ENCODE measurements at regions not wholly inside any gene's neighbourhood (a gene's known extent, or its start where the extent isn't known, plus 50 kb on each side); places are given as distances from the start of the nearest gene placed in this dataset.

- TF ChIP-seq POLR2A (conservative IDR thresholded peaks at IDR 0.05) = no peak
- TF ChIP-seq PHF20 (IDR thresholded peaks at IDR 0.05; ENCODE audit: partially characterized antibody) = no peak
- TF ChIP-seq TARDBP (IDR thresholded peaks at IDR 0.05) = no peak
Observed at GRCh38 chr1:163504331-163504978, 182.7 kb downstream of the NUF2 start (continued).

GRCh38 chr1:163509114-163509513 is 187.4 kb downstream of the NUF2 start:
- Histone ChIP-seq H3K79me2 (ENCODE audit: control insufficient read depth, insufficient read depth, low read length) (no peaks in the 10 kb centered on the region), H3K4me3 (no peak overlapping the region), H3K4me1 (replicated peaks in 1 of 2; ENCODE audit: control insufficient read depth in 2 of 2, insufficient read depth in 2 of 2, low read length in 2 of 2) (no peaks in the 10 kb centered on the region), H3K27me3 (ENCODE audit: control insufficient read depth in 2 of 2, insufficient read depth in 2 of 2, low read length in 2 of 2) (no peaks in the 10 kb centered on the region), H3K36me3 (ENCODE audit: control insufficient read depth, insufficient read depth, low read length) (no peaks in the 10 kb centered on the region), H3K27ac (ENCODE audit: extremely low read depth, low read depth, low read length) (no peak overlapping the region), H4K20me1 (replicated peaks; ENCODE audit: control insufficient read depth, insufficient read depth, low read length) (no peaks in the 10 kb centered on the region), H3K4me2 (ENCODE audit: insufficient read depth, low read length) (no peak overlapping the region), H3K9ac (ENCODE audit: insufficient read depth in 1 of 2, low read depth in 2 of 2, low read length in 2 of 2) (no peak overlapping the region), H2AFZ (ENCODE audit: low read depth, low read length) (no peak overlapping the region), H3K9me1 (ENCODE audit: control insufficient read depth, insufficient read depth, low read length) (no peaks in the 10 kb centered on the region), H3K9me3 (replicated peaks; ENCODE audit: control insufficient read depth, insufficient read depth, low read depth, low read length) (no peaks in the 10 kb centered on the region)
- ChIA-PET CTCF (ENCODE audit: low intra/inter-chr PET ratio) (no interaction called here), POLR2A (no interaction called here)
- WGBS (ENCODE audit: insufficient coverage, low coverage, missing lambda C conversion rate) = 0% methylated on average over 2 of the region's 2 CpGs
- TF ChIP-seq ZNF551 (CRISPR knock-in tag; IDR thresholded peaks at IDR 0.05) = no peak
- TF ChIP-seq SREBF1 (IDR thresholded peaks at IDR 0.05; ENCODE audit: borderline replicate concordance, low read depth, low read length) = no peak
- TF ChIP-seq ELF1 (tag; IDR thresholded peaks at IDR 0.05) = no peak
- TF ChIP-seq HNRNPH1 (optimal IDR thresholded peaks at IDR 0.05; ENCODE audit: low read depth, low read length) = no peak
- TF ChIP-seq RBBP5 (IDR thresholded peaks at IDR 0.05; ENCODE audit: borderline replicate concordance, insufficient read depth, low read length, poor library complexity, severe bottlenecking) = no peak
- no peak for TF ChIP-seq EHMT2 (IDR thresholded peaks at IDR 0.05)
- FAIRE-seq = no peak
- DNase-seq (ENCODE audit: extremely low read depth in 1 of 4, low spot score in 3 of 4) = no peak
- no TSS peak for BruUV-seq (replicated peaks)
- in situ Hi-C loops (cut with MboI) (no loop called here), intact Hi-C loops (cut with micrococcal nuclease) (no loop called here)
- ATAC-seq = no peak

Data from K562 (cell line).